GM12873 (cell line): ENCODE measurements at regions not wholly inside any gene's neighbourhood (a gene's known extent, or its start where the extent isn't known, plus 50 kb on each side); places are given as distances from the start of the nearest gene placed in this dataset.

Source experiments
- TF ChIP-seq, protein P1 (sequence below): IDR thresholded peaks from 2 replicates; pipeline ENCODE4 v1.5.1; 2012; ENCODE audit warnings: low read depth, mild to moderate bottlenecking, moderate library complexity, low read length, control low read depth; ENCODE audit not compliant: insufficient read depth; ENCODE audit errors: missing control alignments

DNA sequence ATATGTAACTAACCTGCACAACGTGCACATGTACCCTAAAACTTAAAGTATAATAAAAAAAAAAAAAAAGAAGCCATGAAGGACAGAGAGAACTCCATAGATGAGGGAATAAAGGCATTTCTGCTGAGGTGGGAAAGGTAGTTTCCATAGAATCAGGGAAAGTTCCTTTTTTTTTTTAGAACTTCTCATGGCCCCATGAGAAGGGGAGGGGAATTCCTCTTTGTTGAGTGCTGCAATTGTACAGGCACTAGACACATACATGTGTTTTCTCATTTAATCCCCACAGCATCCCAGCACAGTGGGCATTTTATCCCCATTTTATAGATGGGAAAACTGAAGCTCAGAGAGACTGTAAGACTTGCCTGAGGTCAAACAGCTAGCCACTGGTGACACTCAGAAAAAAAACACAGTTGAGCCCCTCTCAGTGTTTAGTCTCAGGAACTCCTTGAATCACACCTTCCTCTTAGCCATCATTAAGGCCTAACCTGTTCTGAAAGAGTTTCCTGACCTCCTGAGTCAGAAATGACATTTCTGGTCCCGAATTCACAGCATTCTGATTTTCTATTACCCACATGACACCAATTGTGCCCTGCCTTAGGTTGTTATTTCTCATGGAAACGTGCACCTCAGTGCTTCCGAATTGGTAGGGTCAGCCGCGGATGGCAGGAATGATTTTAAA lies 189.3 kb upstream of the G2E3 start:
- TF ChIP-seq, protein P1, sequence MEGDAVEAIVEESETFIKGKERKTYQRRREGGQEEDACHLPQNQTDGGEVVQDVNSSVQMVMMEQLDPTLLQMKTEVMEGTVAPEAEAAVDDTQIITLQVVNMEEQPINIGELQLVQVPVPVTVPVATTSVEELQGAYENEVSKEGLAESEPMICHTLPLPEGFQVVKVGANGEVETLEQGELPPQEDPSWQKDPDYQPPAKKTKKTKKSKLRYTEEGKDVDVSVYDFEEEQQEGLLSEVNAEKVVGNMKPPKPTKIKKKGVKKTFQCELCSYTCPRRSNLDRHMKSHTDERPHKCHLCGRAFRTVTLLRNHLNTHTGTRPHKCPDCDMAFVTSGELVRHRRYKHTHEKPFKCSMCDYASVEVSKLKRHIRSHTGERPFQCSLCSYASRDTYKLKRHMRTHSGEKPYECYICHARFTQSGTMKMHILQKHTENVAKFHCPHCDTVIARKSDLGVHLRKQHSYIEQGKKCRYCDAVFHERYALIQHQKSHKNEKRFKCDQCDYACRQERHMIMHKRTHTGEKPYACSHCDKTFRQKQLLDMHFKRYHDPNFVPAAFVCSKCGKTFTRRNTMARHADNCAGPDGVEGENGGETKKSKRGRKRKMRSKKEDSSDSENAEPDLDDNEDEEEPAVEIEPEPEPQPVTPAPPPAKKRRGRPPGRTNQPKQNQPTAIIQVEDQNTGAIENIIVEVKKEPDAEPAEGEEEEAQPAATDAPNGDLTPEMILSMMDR: no peak

DNA sequence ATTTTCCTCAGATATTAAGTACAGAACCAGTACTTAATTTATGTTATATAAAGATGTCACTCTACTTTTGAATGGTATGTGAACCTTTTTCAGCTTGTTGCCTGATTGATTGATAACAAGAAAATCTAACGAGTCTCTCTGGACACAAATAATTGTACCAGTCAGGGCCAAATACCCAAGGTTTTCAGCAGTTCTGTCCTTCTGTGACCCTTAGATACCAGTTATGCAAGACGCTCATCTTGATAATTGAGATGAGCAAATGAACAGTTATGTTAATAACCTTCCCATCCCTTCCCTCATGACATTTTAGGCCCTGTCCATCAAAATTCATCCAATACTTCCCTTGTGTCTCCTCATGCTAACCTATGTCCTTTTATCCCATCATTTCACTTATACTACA lies 185.9 kb upstream of the G2E3 start:
- TF ChIP-seq, protein P1: no peak

DNA sequence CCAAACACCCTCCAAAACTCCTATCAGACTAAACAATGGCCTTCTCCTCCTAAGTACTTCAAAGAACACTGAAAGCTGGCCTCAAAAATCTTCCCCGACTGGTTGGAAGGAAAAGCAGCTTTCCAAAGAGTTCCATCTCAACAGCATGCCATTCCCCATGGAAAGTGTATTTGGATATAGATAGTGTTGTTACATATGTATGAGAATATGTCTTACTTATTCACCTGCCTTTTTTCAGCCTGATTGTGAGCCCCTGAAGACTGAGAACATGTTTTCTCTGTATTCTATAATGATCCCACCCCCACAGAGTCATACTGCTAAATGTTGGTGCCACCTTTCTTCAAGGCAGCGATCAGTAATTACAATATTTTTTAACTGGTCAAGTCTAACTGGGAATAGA lies 185.4 kb upstream of the G2E3 start:
- TF ChIP-seq, protein P1: no peak

DNA sequence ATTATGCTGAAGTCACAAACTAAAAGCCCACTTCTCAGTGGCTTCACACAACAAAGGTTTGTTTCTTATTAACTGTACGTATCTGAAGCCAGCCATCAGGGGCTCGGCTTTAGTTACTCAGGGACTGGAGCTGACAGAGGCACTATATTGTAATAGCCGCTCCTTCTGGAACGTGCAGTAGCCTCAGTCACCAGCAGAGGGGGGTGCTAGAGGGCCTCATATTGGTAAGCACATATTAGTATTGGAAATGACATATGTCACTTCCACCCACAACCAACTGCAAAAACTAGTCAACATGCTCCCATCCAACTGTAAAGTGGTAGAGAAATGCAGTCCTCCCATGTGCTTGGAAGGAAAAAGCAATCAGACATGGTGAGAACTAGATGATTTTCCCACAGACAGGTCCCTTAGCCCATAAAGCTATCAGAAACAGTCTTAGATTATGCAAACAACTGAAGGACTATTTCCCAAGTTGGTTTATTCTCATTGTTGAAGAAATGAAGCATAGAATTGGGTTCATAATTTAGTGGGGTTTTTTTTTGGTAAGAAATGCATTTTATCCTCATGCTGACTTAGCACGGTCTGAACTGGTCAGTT lies 183.6 kb upstream of the G2E3 start:
- TF ChIP-seq, protein P1: peak; percentile 92

DNA sequence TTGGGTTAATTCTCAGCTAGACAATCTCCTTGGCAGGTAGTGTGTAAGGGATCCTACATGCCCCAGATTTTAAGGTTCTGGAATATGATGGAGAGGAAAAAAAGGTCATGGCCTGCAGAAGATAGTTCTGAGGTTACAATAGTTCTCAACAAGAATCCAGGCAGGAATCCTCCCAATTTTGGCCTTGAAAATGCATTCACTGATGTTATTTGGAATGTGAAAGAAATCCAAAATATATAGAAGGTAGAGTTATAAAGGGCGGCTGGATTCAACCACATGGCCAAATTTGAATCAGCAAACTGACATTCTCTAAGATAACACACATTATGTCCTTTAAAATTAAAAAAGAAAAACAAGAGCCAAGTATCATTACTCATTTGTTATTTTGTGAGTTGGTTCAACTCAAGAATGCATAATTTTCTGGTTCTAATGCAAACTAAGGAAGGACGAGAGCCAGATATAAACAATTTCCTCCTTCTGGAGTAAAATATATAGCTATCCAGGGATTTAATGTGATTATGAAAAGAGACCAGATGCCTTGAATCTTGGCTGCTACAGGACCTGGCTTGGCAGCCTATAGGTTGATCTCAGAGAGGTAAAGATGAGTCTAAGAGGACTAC lies 177.0 kb upstream of the G2E3 start:
- TF ChIP-seq, protein P1: no peak

DNA sequence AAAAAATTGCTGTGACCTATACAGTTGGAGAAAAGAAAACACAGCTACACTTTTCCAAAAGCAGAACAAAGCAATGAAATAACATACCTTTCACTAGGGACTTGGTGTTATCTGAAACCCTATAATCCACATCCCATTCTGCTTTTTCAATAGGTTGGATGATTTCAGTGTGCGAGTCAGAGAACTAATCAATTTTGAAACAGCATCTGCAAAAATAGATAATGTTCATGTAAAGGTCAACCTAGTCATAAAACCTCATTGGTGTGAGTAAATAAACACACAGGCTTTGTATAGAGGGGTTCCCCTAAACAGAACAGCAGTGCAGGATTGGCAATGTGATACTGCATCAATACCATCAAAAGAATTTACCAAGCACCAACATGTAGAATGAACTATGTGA lies 173.0 kb upstream of the G2E3 start:
- TF ChIP-seq, protein P1: no peak

DNA sequence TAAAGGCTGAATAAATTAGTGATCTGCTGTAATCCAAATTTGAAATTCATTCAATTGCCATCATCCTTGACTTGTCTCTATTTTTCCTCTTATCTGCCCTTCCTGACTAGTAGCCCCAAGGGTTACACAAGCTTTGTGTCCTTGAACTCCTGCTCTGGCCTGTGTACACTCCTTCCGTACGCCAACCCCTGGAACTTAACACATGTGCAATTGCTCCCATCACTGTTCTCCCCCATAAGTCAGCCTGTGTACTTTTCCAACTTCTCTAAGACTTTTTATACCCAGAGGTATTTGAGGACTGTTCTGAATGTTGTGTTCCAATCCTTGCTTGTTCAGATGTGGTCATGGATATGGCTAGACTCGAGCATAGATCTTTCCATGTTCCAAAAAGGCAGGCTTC lies 171.1 kb upstream of the G2E3 start:
- TF ChIP-seq, protein P1: no peak
